ENCODE measurements at regions not wholly inside any gene's neighbourhood (a gene's known extent, or its start where the extent isn't known, plus 50 kb on each side); places are given as distances from the start of the nearest gene placed in this dataset.

- no peak overlapping the region for H3K27ac ChIP-seq (ENCODE audit: low read depth in 1 of 2, low read length in 2 of 2)
- no peaks in the 10 kb centered on the region for H3K4me1 ChIP-seq (ENCODE audit: control insufficient read depth in 1 of 2, insufficient read depth in 2 of 2, low read length in 2 of 2)
- intact Hi-C loops (cut with DNase I): no loop called here
- H3K36me3 ChIP-seq (ENCODE audit: control insufficient read depth in 1 of 2, insufficient read depth in 2 of 2, low read length in 1 of 2): no peaks in the 10 kb centered on the region
- DNase-seq (no peak), ATAC-seq (ENCODE audit: low FRiP score) (no peak)
- no peaks in the 10 kb centered on the region for H3K27me3 ChIP-seq (ENCODE audit: control insufficient read depth in 1 of 2, insufficient read depth in 2 of 2, low read length in 1 of 2)
- no peaks in the 10 kb centered on the region for H3K9me3 ChIP-seq (ENCODE audit: control insufficient read depth, low read length)
- WGBS, 2 donors: 91 to 95% methylated on average over 6 of the region's 6 CpGs
- H3K4me3 ChIP-seq (ENCODE audit: low read length in 2 of 2): no peak overlapping the region
Observed at GRCh38 chr15:66951531-66952320, 113.7 kb upstream of the SMAD3 start.

GRCh38 chr15:66952756-66953522 is 112.5 kb upstream of the SMAD3 start:
- DNase-seq (no peak), ATAC-seq (ENCODE audit: low FRiP score) (no peak)
- no peaks in the 10 kb centered on the region for H3K4me1 ChIP-seq (ENCODE audit: control insufficient read depth in 1 of 2, insufficient read depth in 2 of 2, low read length in 2 of 2)
- no peak overlapping the region for H3K4me3 ChIP-seq (ENCODE audit: low read length in 2 of 2)
- no peaks in the 10 kb centered on the region for H3K36me3 ChIP-seq (ENCODE audit: control insufficient read depth in 1 of 2, insufficient read depth in 2 of 2, low read length in 1 of 2)
- 85% methylated on average over 6 of the region's 6 CpGs for whole genome bisulfite sequencing, 2 donors
- intact Hi-C loops (cut with DNase I): no loop called here
- H3K9me3 ChIP-seq (ENCODE audit: control insufficient read depth, low read length): no peaks in the 10 kb centered on the region
- H3K27ac ChIP-seq (ENCODE audit: low read depth in 1 of 2, low read length in 2 of 2): no peak overlapping the region
- H3K27me3 ChIP-seq (ENCODE audit: control insufficient read depth in 1 of 2, insufficient read depth in 2 of 2, low read length in 1 of 2): no peaks in the 10 kb centered on the region

- Histone ChIP-seq H3K36me3 (ENCODE audit: control insufficient read depth in 1 of 2, insufficient read depth in 2 of 2, low read length in 1 of 2) (no peaks in the 10 kb centered on the region), H3K27me3 (ENCODE audit: control insufficient read depth in 1 of 2, insufficient read depth in 2 of 2, low read length in 1 of 2) (no peaks in the 10 kb centered on the region), H3K4me3 (ENCODE audit: low read length in 2 of 2) (no peak overlapping the region), H3K27ac (ENCODE audit: low read depth in 1 of 2, low read length in 2 of 2) (no peak overlapping the region), H3K9me3 (ENCODE audit: control insufficient read depth, low read length) (no peaks in the 10 kb centered on the region), H3K4me1 (ENCODE audit: control insufficient read depth in 1 of 2, insufficient read depth in 2 of 2, low read length in 2 of 2) (no peaks in the 10 kb centered on the region)
- ATAC-seq (ENCODE audit: low FRiP score) (no peak), DNase-seq (no peak)
- 84 to 91% methylated on average over 11 of the region's 11 CpGs for WGBS, 2 donors
- intact Hi-C loops (cut with DNase I): no loop called here
Observed at GRCh38 chr15:66953523-66954229, 111.7 kb upstream of the SMAD3 start.

- Histone ChIP-seq H3K4me1 (ENCODE audit: control insufficient read depth in 1 of 2, insufficient read depth in 2 of 2, low read length in 2 of 2) (no peaks in the 10 kb centered on the region), H3K9me3 (ENCODE audit: control insufficient read depth, low read length) (no peaks in the 10 kb centered on the region), H3K27ac (ENCODE audit: low read depth in 1 of 2, low read length in 2 of 2) (no peak overlapping the region), H3K4me3 (ENCODE audit: low read length in 2 of 2) (no peak overlapping the region), H3K36me3 (ENCODE audit: control insufficient read depth in 1 of 2, insufficient read depth in 2 of 2, low read length in 1 of 2) (no peaks in the 10 kb centered on the region), H3K27me3 (ENCODE audit: control insufficient read depth in 1 of 2, insufficient read depth in 2 of 2, low read length in 1 of 2) (no peaks in the 10 kb centered on the region)
- 91 to 94% methylated on average over 6 of the region's 6 CpGs for WGBS, 2 donors
- ATAC-seq (ENCODE audit: low FRiP score) (no peak), DNase-seq (no peak)
- intact Hi-C loops (cut with DNase I): no loop called here
Observed at GRCh38 chr15:66954601-66955000, 110.8 kb upstream of the SMAD3 start.

GRCh38 chr15:66955001-66955516 is 110.3 kb upstream of the SMAD3 start:
- Histone ChIP-seq H3K9me3 (ENCODE audit: control insufficient read depth, low read length) (no peaks in the 10 kb centered on the region), H3K27ac (ENCODE audit: low read depth in 1 of 2, low read length in 2 of 2) (no peak overlapping the region), H3K4me3 (ENCODE audit: low read length in 2 of 2) (no peak overlapping the region), H3K4me1 (ENCODE audit: control insufficient read depth in 1 of 2, insufficient read depth in 2 of 2, low read length in 2 of 2) (no peaks in the 10 kb centered on the region), H3K27me3 (ENCODE audit: control insufficient read depth in 1 of 2, insufficient read depth in 2 of 2, low read length in 1 of 2) (no peaks in the 10 kb centered on the region), H3K36me3 (ENCODE audit: control insufficient read depth in 1 of 2, insufficient read depth in 2 of 2, low read length in 1 of 2) (no peaks in the 10 kb centered on the region)
- WGBS, 2 donors: 58 to 61% methylated on average over 4 of the region's 4 CpGs
- intact Hi-C loops (cut with DNase I): no loop called here
- no peak for ATAC-seq (ENCODE audit: low FRiP score)
- no peak for DNase-seq

- ATAC-seq (ENCODE audit: low FRiP score) (no peak), DNase-seq (no peak)
- intact Hi-C loops (cut with DNase I): no loop called here
- Histone ChIP-seq H3K27ac (ENCODE audit: low read depth in 1 of 2, low read length in 2 of 2) (no peak overlapping the region), H3K4me1 (ENCODE audit: control insufficient read depth in 1 of 2, insufficient read depth in 2 of 2, low read length in 2 of 2) (no peaks in the 10 kb centered on the region), H3K36me3 (ENCODE audit: control insufficient read depth in 1 of 2, insufficient read depth in 2 of 2, low read length in 1 of 2) (no peaks in the 10 kb centered on the region), H3K4me3 (ENCODE audit: low read length in 2 of 2) (no peak overlapping the region), H3K27me3 (ENCODE audit: control insufficient read depth in 1 of 2, insufficient read depth in 2 of 2, low read length in 1 of 2) (no peaks in the 10 kb centered on the region), H3K9me3 (ENCODE audit: control insufficient read depth, low read length) (no peaks in the 10 kb centered on the region)
- 66 to 68% methylated on average over 2 of the region's 2 CpGs for WGBS, 2 donors
Observed at GRCh38 chr15:66955871-66956585, 109.4 kb upstream of the SMAD3 start.

- ATAC-seq (ENCODE audit: low FRiP score): no peak
- H3K27me3 ChIP-seq (ENCODE audit: control insufficient read depth in 1 of 2, insufficient read depth in 2 of 2, low read length in 1 of 2): no peaks in the 10 kb centered on the region
- DNase-seq: no peak
- H3K27ac ChIP-seq (ENCODE audit: low read depth in 1 of 2, low read length in 2 of 2): no peak overlapping the region
- H3K4me3 ChIP-seq (ENCODE audit: low read length in 2 of 2): no peak overlapping the region
- H3K36me3 ChIP-seq (ENCODE audit: control insufficient read depth in 1 of 2, insufficient read depth in 2 of 2, low read length in 1 of 2): no peaks in the 10 kb centered on the region
- intact Hi-C loops (cut with DNase I): no loop called here
- H3K4me1 ChIP-seq (ENCODE audit: control insufficient read depth in 1 of 2, insufficient read depth in 2 of 2, low read length in 2 of 2): no peaks in the 10 kb centered on the region
- H3K9me3 ChIP-seq (ENCODE audit: control insufficient read depth, low read length): no peaks in the 10 kb centered on the region
- WGBS, 2 donors: 91 to 94% methylated on average over 9 of the region's 9 CpGs
Observed at GRCh38 chr15:66956672-66957430, 108.6 kb upstream of the SMAD3 start.

GRCh38 chr15:66957431-66957720 is 108.0 kb upstream of the SMAD3 start:
- intact Hi-C loops (cut with DNase I): no loop called here
- 96 to 100% methylated on average over 1 of the region's 1 CpG for WGBS, 2 donors
- H3K27me3 ChIP-seq (ENCODE audit: control insufficient read depth in 1 of 2, insufficient read depth in 2 of 2, low read length in 1 of 2): no peaks in the 10 kb centered on the region
- DNase-seq (no peak), ATAC-seq (ENCODE audit: low FRiP score) (no peak)
- H3K36me3 ChIP-seq (ENCODE audit: control insufficient read depth in 1 of 2, insufficient read depth in 2 of 2, low read length in 1 of 2): no peaks in the 10 kb centered on the region
- no peak overlapping the region for H3K4me3 ChIP-seq (ENCODE audit: low read length in 2 of 2)
- H3K4me1 ChIP-seq (ENCODE audit: control insufficient read depth in 1 of 2, insufficient read depth in 2 of 2, low read length in 2 of 2): no peaks in the 10 kb centered on the region
- no peaks in the 10 kb centered on the region for H3K9me3 ChIP-seq (ENCODE audit: control insufficient read depth, low read length)
- no peak overlapping the region for H3K27ac ChIP-seq (ENCODE audit: low read depth in 1 of 2, low read length in 2 of 2)

All from aorta (tissue), 5 donors.